H1 (cell line): ENCODE measurements at regions not wholly inside any gene's neighbourhood (a gene's known extent, or its start where the extent isn't known, plus 50 kb on each side); places are given as distances from the start of the nearest gene placed in this dataset.

Experiments
- BACH1 ChIP-seq: IDR thresholded peaks from 2 replicates; pipeline ENCODE4 v1.6.1; 2012; ENCODE audit warnings: low read length, improper control_type of control experiment
- BRCA1 ChIP-seq: IDR thresholded peaks from 2 replicates; pipeline ENCODE4 v1.6.1; 2012; ENCODE audit warnings: low read depth, low read length, improper control_type of control experiment
- CBX8 ChIP-seq: fragments of 300-800, 300-1000 bp; sonication (generic); IDR thresholded peaks from 2 replicates; pipeline ENCODE4 v1.7.1; 2016; ENCODE audit warnings: low read depth, low read length, borderline replicate concordance
- EP300 ChIP-seq, 2 experiments: IDR thresholded peaks; 1 replicate in 1 of 2; 2 replicates in 1 of 2; pipeline ENCODE4 v1.6.1; 2011 to 2012; ENCODE audit warnings: low read depth in 2 of 2, low read length in 2 of 2, mild to moderate bottlenecking in 2 of 2, borderline replicate concordance in 1 of 2, inconsistent platforms in 1 of 2, moderate library complexity in 1 of 2
- SIN3A ChIP-seq, 2 experiments: IDR thresholded peaks in 1 of 2; conservative IDR thresholded peaks in 1 of 2; 2 replicates each; pipeline ENCODE4 v1.6.1; 2011 to 2012; ENCODE audit warnings: low read length in 2 of 2, improper control_type of control experiment in 1 of 2, low read depth in 1 of 2, mild to moderate bottlenecking in 1 of 2
- SP1 ChIP-seq: IDR thresholded peaks from 2 replicates; pipeline ENCODE4 v1.6.1; 2011; ENCODE audit warnings: low read depth, low read length
- SUZ12 ChIP-seq: fragments of 200-600 bp; sonication (generic); IDR thresholded peaks from 2 replicates; pipeline ENCODE4 v1.6.1; 2012; ENCODE audit warnings: mild to moderate bottlenecking, inconsistent platforms, low read length, moderate library complexity, mixed read lengths
- TF ChIP-seq, protein P1 (sequence below): fragments of 300-600 bp; sonication (generic); IDR thresholded peaks from 2 replicates; pipeline ENCODE4 v1.7.1; 2012; ENCODE audit warnings: low read length, moderate library complexity, mild to moderate bottlenecking, inconsistent platforms; ENCODE audit not compliant: insufficient replicate concordance
- TF ChIP-seq, protein P2 (sequence below), 3 experiments: IDR thresholded peaks; 1 replicate in 2 of 3; 2 replicates in 1 of 3; pipeline versions ENCODE4 v1.5.1 to v1.6.1; 2011; ENCODE audit warnings: low read length in 3 of 3, mild to moderate bottlenecking in 3 of 3, inconsistent platforms in 2 of 3, low read depth in 1 of 3, moderate library complexity in 1 of 3; ENCODE audit not compliant: insufficient read depth in 1 of 3; ENCODE audit errors: control extremely low read depth in 1 of 3

DNA sequence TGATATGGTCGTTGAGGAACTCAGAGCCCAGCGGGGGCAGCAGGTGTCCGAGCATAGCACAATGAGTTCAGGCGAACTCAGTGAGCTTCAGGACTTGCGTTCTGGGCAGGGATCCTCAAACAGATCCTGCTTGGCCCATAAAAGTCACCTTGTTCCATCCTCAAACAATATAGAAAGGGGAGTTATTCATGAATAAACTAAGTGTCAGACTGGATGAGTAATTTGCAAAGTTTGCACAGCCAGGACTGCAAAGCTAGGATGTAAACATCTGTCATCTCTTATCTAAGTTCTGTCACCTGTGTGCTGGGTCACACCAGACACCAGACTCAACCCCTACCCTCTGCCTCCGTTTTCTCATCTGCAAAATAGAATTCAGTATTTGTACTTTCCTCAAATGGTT, 58.0 kb upstream of the PFKP start (continued):
- TF ChIP-seq, protein P1, sequence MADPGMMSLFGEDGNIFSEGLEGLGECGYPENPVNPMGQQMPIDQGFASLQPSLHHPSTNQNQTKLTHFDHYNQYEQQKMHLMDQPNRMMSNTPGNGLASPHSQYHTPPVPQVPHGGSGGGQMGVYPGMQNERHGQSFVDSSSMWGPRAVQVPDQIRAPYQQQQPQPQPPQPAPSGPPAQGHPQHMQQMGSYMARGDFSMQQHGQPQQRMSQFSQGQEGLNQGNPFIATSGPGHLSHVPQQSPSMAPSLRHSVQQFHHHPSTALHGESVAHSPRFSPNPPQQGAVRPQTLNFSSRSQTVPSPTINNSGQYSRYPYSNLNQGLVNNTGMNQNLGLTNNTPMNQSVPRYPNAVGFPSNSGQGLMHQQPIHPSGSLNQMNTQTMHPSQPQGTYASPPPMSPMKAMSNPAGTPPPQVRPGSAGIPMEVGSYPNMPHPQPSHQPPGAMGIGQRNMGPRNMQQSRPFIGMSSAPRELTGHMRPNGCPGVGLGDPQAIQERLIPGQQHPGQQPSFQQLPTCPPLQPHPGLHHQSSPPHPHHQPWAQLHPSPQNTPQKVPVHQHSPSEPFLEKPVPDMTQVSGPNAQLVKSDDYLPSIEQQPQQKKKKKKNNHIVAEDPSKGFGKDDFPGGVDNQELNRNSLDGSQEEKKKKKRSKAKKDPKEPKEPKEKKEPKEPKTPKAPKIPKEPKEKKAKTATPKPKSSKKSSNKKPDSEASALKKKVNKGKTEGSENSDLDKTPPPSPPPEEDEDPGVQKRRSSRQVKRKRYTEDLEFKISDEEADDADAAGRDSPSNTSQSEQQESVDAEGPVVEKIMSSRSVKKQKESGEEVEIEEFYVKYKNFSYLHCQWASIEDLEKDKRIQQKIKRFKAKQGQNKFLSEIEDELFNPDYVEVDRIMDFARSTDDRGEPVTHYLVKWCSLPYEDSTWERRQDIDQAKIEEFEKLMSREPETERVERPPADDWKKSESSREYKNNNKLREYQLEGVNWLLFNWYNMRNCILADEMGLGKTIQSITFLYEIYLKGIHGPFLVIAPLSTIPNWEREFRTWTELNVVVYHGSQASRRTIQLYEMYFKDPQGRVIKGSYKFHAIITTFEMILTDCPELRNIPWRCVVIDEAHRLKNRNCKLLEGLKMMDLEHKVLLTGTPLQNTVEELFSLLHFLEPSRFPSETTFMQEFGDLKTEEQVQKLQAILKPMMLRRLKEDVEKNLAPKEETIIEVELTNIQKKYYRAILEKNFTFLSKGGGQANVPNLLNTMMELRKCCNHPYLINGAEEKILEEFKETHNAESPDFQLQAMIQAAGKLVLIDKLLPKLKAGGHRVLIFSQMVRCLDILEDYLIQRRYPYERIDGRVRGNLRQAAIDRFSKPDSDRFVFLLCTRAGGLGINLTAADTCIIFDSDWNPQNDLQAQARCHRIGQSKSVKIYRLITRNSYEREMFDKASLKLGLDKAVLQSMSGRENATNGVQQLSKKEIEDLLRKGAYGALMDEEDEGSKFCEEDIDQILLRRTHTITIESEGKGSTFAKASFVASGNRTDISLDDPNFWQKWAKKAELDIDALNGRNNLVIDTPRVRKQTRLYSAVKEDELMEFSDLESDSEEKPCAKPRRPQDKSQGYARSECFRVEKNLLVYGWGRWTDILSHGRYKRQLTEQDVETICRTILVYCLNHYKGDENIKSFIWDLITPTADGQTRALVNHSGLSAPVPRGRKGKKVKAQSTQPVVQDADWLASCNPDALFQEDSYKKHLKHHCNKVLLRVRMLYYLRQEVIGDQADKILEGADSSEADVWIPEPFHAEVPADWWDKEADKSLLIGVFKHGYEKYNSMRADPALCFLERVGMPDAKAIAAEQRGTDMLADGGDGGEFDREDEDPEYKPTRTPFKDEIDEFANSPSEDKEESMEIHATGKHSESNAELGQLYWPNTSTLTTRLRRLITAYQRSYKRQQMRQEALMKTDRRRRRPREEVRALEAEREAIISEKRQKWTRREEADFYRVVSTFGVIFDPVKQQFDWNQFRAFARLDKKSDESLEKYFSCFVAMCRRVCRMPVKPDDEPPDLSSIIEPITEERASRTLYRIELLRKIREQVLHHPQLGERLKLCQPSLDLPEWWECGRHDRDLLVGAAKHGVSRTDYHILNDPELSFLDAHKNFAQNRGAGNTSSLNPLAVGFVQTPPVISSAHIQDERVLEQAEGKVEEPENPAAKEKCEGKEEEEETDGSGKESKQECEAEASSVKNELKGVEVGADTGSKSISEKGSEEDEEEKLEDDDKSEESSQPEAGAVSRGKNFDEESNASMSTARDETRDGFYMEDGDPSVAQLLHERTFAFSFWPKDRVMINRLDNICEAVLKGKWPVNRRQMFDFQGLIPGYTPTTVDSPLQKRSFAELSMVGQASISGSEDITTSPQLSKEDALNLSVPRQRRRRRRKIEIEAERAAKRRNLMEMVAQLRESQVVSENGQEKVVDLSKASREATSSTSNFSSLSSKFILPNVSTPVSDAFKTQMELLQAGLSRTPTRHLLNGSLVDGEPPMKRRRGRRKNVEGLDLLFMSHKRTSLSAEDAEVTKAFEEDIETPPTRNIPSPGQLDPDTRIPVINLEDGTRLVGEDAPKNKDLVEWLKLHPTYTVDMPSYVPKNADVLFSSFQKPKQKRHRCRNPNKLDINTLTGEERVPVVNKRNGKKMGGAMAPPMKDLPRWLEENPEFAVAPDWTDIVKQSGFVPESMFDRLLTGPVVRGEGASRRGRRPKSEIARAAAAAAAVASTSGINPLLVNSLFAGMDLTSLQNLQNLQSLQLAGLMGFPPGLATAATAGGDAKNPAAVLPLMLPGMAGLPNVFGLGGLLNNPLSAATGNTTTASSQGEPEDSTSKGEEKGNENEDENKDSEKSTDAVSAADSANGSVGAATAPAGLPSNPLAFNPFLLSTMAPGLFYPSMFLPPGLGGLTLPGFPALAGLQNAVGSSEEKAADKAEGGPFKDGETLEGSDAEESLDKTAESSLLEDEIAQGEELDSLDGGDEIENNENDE = no peak
- TF ChIP-seq SIN3A (conservative IDR thresholded peaks at IDR 0.05 in 1 of 2, IDR thresholded peaks at IDR 0.05 in 1 of 2; ENCODE audit: low read depth in 1 of 2, low read length in 2 of 2) (no peak), CBX8 (no peak), SP1 (no peak), SUZ12 (no peak), EP300 (IDR thresholded peaks at IDR 0.05; ENCODE audit: borderline replicate concordance in 1 of 2, low read depth in 2 of 2, low read length in 2 of 2) (no peak), BACH1 (no peak), BRCA1 (no peak)
- TF ChIP-seq, protein P2, sequence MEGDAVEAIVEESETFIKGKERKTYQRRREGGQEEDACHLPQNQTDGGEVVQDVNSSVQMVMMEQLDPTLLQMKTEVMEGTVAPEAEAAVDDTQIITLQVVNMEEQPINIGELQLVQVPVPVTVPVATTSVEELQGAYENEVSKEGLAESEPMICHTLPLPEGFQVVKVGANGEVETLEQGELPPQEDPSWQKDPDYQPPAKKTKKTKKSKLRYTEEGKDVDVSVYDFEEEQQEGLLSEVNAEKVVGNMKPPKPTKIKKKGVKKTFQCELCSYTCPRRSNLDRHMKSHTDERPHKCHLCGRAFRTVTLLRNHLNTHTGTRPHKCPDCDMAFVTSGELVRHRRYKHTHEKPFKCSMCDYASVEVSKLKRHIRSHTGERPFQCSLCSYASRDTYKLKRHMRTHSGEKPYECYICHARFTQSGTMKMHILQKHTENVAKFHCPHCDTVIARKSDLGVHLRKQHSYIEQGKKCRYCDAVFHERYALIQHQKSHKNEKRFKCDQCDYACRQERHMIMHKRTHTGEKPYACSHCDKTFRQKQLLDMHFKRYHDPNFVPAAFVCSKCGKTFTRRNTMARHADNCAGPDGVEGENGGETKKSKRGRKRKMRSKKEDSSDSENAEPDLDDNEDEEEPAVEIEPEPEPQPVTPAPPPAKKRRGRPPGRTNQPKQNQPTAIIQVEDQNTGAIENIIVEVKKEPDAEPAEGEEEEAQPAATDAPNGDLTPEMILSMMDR (IDR thresholded peaks at IDR 0.05; ENCODE audit: control extremely low read depth in 1 of 3, insufficient read depth in 1 of 3, low read depth in 1 of 3, low read length in 3 of 3) = no peak
